Neural cell (in vitro differentiated cells): ENCODE measurements at regions not wholly inside any gene's neighbourhood (a gene's known extent, or its start where the extent isn't known, plus 50 kb on each side); places are given as distances from the start of the nearest gene placed in this dataset.

Experiments used
- TAF1 ChIP-seq: IDR thresholded peaks from 2 replicates; pipeline ENCODE4 v1.6.1; 2012; ENCODE audit warnings: low read depth
- TF ChIP-seq, protein P1 (sequence below): fragments of 450-650 bp; IDR thresholded peaks from 2 replicates; pipeline ENCODE4 v1.5.1; 2014; ENCODE audit warnings: antibody characterized with exemption, mild to moderate bottlenecking, moderate library complexity; ENCODE audit not compliant: poor library complexity, severe bottlenecking

DNA sequence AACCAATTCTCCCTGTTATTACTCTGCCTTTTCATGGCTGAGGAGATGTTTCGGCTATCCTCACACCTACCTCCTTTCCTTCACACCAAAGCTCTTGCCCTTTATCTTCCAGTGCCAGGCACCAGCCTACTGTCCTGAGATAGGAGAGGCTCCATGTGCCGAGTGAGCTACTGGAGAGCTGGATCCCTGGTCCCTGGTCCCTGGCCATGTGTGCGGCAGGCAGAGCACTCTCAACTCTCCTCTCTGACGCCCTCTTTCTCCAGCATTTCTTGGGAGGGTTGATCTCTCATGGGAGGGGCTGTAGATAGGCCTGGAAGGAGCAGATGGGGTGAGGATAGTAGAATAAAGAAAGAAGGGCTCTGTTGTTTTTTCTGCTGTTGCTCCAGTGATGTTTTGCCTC is 277.1 kb upstream of the UMPS start:
- TF ChIP-seq TAF1: no peak
- TF ChIP-seq, protein P1, sequence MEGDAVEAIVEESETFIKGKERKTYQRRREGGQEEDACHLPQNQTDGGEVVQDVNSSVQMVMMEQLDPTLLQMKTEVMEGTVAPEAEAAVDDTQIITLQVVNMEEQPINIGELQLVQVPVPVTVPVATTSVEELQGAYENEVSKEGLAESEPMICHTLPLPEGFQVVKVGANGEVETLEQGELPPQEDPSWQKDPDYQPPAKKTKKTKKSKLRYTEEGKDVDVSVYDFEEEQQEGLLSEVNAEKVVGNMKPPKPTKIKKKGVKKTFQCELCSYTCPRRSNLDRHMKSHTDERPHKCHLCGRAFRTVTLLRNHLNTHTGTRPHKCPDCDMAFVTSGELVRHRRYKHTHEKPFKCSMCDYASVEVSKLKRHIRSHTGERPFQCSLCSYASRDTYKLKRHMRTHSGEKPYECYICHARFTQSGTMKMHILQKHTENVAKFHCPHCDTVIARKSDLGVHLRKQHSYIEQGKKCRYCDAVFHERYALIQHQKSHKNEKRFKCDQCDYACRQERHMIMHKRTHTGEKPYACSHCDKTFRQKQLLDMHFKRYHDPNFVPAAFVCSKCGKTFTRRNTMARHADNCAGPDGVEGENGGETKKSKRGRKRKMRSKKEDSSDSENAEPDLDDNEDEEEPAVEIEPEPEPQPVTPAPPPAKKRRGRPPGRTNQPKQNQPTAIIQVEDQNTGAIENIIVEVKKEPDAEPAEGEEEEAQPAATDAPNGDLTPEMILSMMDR: no peak
